ENCODE measurements at regions not wholly inside any gene's neighbourhood (a gene's known extent, or its start where the extent isn't known, plus 50 kb on each side); places are given as distances from the start of the nearest gene placed in this dataset.

- TF ChIP-seq CEBPG (CRISPR knock-in tag; IDR thresholded peaks at IDR 0.05) (no peak), CEBPG (tag; conservative IDR thresholded peaks at IDR 0.05 in 1 of 2, IDR thresholded peaks at IDR 0.05 in 1 of 2) (0 out of 4 replicates have a peak, but pooled peaks of 1 of the 2 experiments have one; percentile 13), POLR3A (IDR thresholded peaks at IDR 0.05; ENCODE audit: borderline replicate concordance, extremely low read depth, insufficient read depth, insufficient read length) (no peak)
- ChIA-PET POLR2A (no interaction called here), CTCF (ENCODE audit: low intra/inter-chr PET ratio) (no interaction called here)
- no peaks in the 10 kb centered on the region for H3K36me3 ChIP-seq (ENCODE audit: control insufficient read depth, insufficient read depth, low read length)
- no peak for FAIRE-seq
- H3K4me2 ChIP-seq (ENCODE audit: insufficient read depth, low read length), result no peak overlapping the region
- no peak overlapping the region for H3K4me3 ChIP-seq
- H3K27me3 ChIP-seq (ENCODE audit: control insufficient read depth in 2 of 2, insufficient read depth in 2 of 2, low read length in 2 of 2), result no peaks in the 10 kb centered on the region
- no peak for DNase-seq (ENCODE audit: extremely low read depth in 1 of 4, low spot score in 3 of 4)
- no peaks in the 10 kb centered on the region for H3K4me1 ChIP-seq (replicated peaks in 1 of 2; ENCODE audit: control insufficient read depth in 2 of 2, insufficient read depth in 2 of 2, low read length in 2 of 2)
- H3K79me2 ChIP-seq (ENCODE audit: control insufficient read depth, insufficient read depth, low read length), result no peaks in the 10 kb centered on the region
- no peaks in the 10 kb centered on the region for H3K9me1 ChIP-seq (ENCODE audit: control insufficient read depth, insufficient read depth, low read length)
- in situ Hi-C loops (cut with MboI), result no loop called here
- H4K20me1 ChIP-seq (replicated peaks; ENCODE audit: control insufficient read depth, insufficient read depth, low read length), result no peaks in the 10 kb centered on the region
- no TSS peak for BruUV-seq (replicated peaks)
- intact Hi-C loops (cut with micrococcal nuclease), result no loop called here
- no peak overlapping the region for H3K27ac ChIP-seq (ENCODE audit: extremely low read depth, low read depth, low read length)
- ATAC-seq, result no peak
- no peak overlapping the region for H3K9ac ChIP-seq (ENCODE audit: insufficient read depth in 1 of 2, low read depth in 2 of 2, low read length in 2 of 2)
- H2AFZ ChIP-seq (ENCODE audit: low read depth, low read length), result no peak overlapping the region
- H3K9me3 ChIP-seq (replicated peaks; ENCODE audit: control insufficient read depth, insufficient read depth, low read depth, low read length), result no peaks in the 10 kb centered on the region
- WGBS (ENCODE audit: insufficient coverage, low coverage, missing lambda C conversion rate), result 7% methylated on average over 1 of the region's 1 CpG
Measured at GRCh38 chr11:98227278-98227677, 793.5 kb upstream of the CNTN5 start.

- ChIA-PET CTCF (ENCODE audit: low intra/inter-chr PET ratio) (no interaction called here), POLR2A (no interaction called here)
- H3K4me2 ChIP-seq (ENCODE audit: insufficient read depth, low read length), result no peak overlapping the region
- no peak for FAIRE-seq
- no TSS peak for BruUV-seq (replicated peaks)
- DNase-seq (ENCODE audit: extremely low read depth in 1 of 4, low spot score in 3 of 4), result no peak
- H3K79me2 ChIP-seq (ENCODE audit: control insufficient read depth, insufficient read depth, low read length), result no peaks in the 10 kb centered on the region
- no peaks in the 10 kb centered on the region for H3K9me1 ChIP-seq (ENCODE audit: control insufficient read depth, insufficient read depth, low read length)
- no peak for TF ChIP-seq CREB1 (IDR thresholded peaks at IDR 0.05)
- TF ChIP-seq CREB1 (CRISPR knock-in tag; IDR thresholded peaks at IDR 0.05), result no peak
- TF ChIP-seq ZBTB1 (CRISPR knock-in tag; IDR thresholded peaks at IDR 0.05; ENCODE audit: borderline replicate concordance, low read depth), result no peak
- 0 out of 2 replicates have a peak, but pooled peaks have one; percentile 22 for TF ChIP-seq ATF7 (IDR thresholded peaks at IDR 0.05)
- TF ChIP-seq ATF3 (IDR thresholded peaks at IDR 0.05), result peak; percentile 41
- no peak for TF ChIP-seq ATF3 (CRISPR knock-in tag; conservative IDR thresholded peaks at IDR 0.05)
- no peaks in the 10 kb centered on the region for H3K36me3 ChIP-seq (ENCODE audit: control insufficient read depth, insufficient read depth, low read length)
- no peak for ATAC-seq
- H3K9ac ChIP-seq (ENCODE audit: insufficient read depth in 1 of 2, low read depth in 2 of 2, low read length in 2 of 2), result no peak overlapping the region
- H3K27me3 ChIP-seq (ENCODE audit: control insufficient read depth in 2 of 2, insufficient read depth in 2 of 2, low read length in 2 of 2), result no peaks in the 10 kb centered on the region
- no peaks in the 10 kb centered on the region for H3K9me3 ChIP-seq (replicated peaks; ENCODE audit: control insufficient read depth, insufficient read depth, low read depth, low read length)
- no peak overlapping the region for H3K27ac ChIP-seq (ENCODE audit: extremely low read depth, low read depth, low read length)
- WGBS (ENCODE audit: insufficient coverage, low coverage, missing lambda C conversion rate), result 54% methylated on average over 2 of the region's 3 CpGs
- H4K20me1 ChIP-seq (replicated peaks; ENCODE audit: control insufficient read depth, insufficient read depth, low read length), result no peaks in the 10 kb centered on the region
- no peaks in the 10 kb centered on the region for H3K4me1 ChIP-seq (replicated peaks in 1 of 2; ENCODE audit: control insufficient read depth in 2 of 2, insufficient read depth in 2 of 2, low read length in 2 of 2)
- intact Hi-C loops (cut with micrococcal nuclease) (no loop called here), in situ Hi-C loops (cut with MboI) (no loop called here)
- H2AFZ ChIP-seq (ENCODE audit: low read depth, low read length), result peak overlapping the region; percentile 62; the same call in 1 of the 2 replicates
- no peak overlapping the region for H3K4me3 ChIP-seq
Measured at GRCh38 chr11:98230678-98231077, 790.1 kb upstream of the CNTN5 start.

All from K562 (cell line).